Astrocyte (in vitro differentiated cells and primary cell): ENCODE measurements at regions not wholly inside any gene's neighbourhood (a gene's known extent, or its start where the extent isn't known, plus 50 kb on each side); places are given as distances from the start of the nearest gene placed in this dataset.

Source experiments
- DNase-seq: peaks from one replicate; pipeline ENCODE4 v3.0.0-alpha.2; 2010; ENCODE audit warnings: low read depth
- FAIRE-seq: peaks from 2 replicates; lab custom pipeline; 2011; peaks lifted over from hg19 to GRCh38; lab: Jason Lieb, UNC
- H2AFZ ChIP-seq: 2 replicates; pipeline ENCODE4 v1.6.0; 2012; ENCODE audit warnings: low read depth, low read length, inconsistent platforms
- H3K27ac ChIP-seq: 2 replicates; pipeline ENCODE4 v1.5.1; 2011; ENCODE audit warnings: low read depth, low read length, inconsistent platforms
- H3K27me3 ChIP-seq: 2 replicates; pipeline ENCODE4 v1.6.0; 2011; ENCODE audit warnings: low read length, inconsistent platforms; ENCODE audit not compliant: insufficient read depth
- H3K36me3 ChIP-seq: 2 replicates; pipeline ENCODE4 v1.5.1; 2011; ENCODE audit warnings: low read length, inconsistent platforms; ENCODE audit not compliant: insufficient read depth
- H3K4me1 ChIP-seq: 2 replicates; pipeline ENCODE4 v1.5.1; 2011; ENCODE audit warnings: low read length, inconsistent platforms; ENCODE audit not compliant: insufficient read depth
- H3K4me2 ChIP-seq: 2 replicates; pipeline ENCODE4 v1.6.0; 2012; ENCODE audit warnings: low read length, inconsistent platforms
- H3K4me3 ChIP-seq: 2 replicates; pipeline ENCODE4 v1.5.1; 2011; ENCODE audit warnings: low read depth, mild to moderate bottlenecking, low read length, inconsistent platforms; ENCODE audit not compliant: insufficient read depth
- H3K79me2 ChIP-seq: 2 replicates; pipeline ENCODE4 v1.6.0; 2012; ENCODE audit warnings: mild to moderate bottlenecking, low read length, inconsistent platforms; ENCODE audit not compliant: insufficient read depth
- H3K9ac ChIP-seq: 2 replicates; pipeline ENCODE4 v1.6.0; 2012; ENCODE audit warnings: mild to moderate bottlenecking, low read length, inconsistent platforms
- H3K9me3 ChIP-seq: 2 replicates; pipeline ENCODE4 v1.5.1; 2012; ENCODE audit warnings: low read depth, mild to moderate bottlenecking, low read length, inconsistent platforms; ENCODE audit not compliant: insufficient read depth
- H4K20me1 ChIP-seq: 2 replicates; pipeline ENCODE4 v1.6.0; 2012; ENCODE audit warnings: low read length, inconsistent platforms; ENCODE audit not compliant: insufficient read depth
- H3K27ac Mint-ChIP-seq: one replicate; pipeline ENCODE4 v1.8.0; 2021; ENCODE audit warnings: mild to moderate bottlenecking, mixed read lengths; ENCODE audit not compliant: unreplicated experiment
- H3K27me3 Mint-ChIP-seq: one replicate; pipeline ENCODE4 v1.8.0; 2021; ENCODE audit warnings: low read depth, mixed read lengths; ENCODE audit not compliant: unreplicated experiment
- H3K36me3 Mint-ChIP-seq: one replicate; pipeline ENCODE4 v1.8.0; 2021; ENCODE audit warnings: low read depth, mixed read lengths; ENCODE audit not compliant: unreplicated experiment
- H3K4me1 Mint-ChIP-seq: one replicate; pipeline ENCODE4 v1.8.0; 2021; ENCODE audit warnings: low read depth, mixed read lengths; ENCODE audit not compliant: unreplicated experiment
- H3K4me3 Mint-ChIP-seq: one replicate; pipeline ENCODE4 v1.8.0; 2021; ENCODE audit warnings: mild to moderate bottlenecking, moderate library complexity, mixed read lengths; ENCODE audit not compliant: unreplicated experiment
- H3K9me3 Mint-ChIP-seq: one replicate; pipeline ENCODE4 v1.8.0; 2021; ENCODE audit warnings: mild to moderate bottlenecking, mixed read lengths; ENCODE audit not compliant: unreplicated experiment
- EZH2 ChIP-seq: IDR thresholded peaks from 2 replicates; pipeline ENCODE4 v1.6.1; 2012; ENCODE audit warnings: mild to moderate bottlenecking, low read length, inconsistent platforms; ENCODE audit not compliant: insufficient read depth
- TF ChIP-seq, protein P1 (sequence below): IDR thresholded peaks from 2 replicates; pipeline ENCODE4 v1.5.1; 2011; ENCODE audit warnings: low read depth, mild to moderate bottlenecking, inconsistent platforms, low read length, moderate library complexity; ENCODE audit not compliant: insufficient read depth

DNA sequence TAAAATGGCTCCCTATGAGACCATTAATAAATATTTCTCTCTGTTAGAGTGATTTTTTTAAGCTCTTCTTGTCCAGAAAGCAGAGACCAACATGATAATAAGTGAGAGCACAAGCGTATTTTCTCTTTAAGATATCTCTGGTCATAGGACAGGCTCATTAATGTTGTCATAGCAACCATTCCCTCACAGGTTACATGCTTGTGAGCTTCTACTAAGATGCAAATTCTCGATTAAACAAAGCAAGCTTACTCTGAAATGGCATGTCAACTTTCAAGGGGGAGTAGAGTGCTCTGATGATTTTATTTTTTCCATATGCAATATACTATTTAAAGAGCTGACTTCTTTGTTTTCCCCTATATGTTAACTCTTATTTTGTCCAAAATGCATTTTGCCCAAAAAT, 487.2 kb upstream of the LCORL start:
- H3K4me3 ChIP-seq, result no peak overlapping the region
- no peaks in the 10 kb centered on the region for H3K27me3 ChIP-seq
- no peaks in the 10 kb centered on the region for H3K9me3 Mint-ChIP-seq

GRCh38 chr4:18480928-18481327, 459.4 kb upstream of the LCORL start:
- no peaks in the 10 kb centered on the region for H3K27me3 ChIP-seq
- no peaks in the 10 kb centered on the region for H4K20me1 ChIP-seq
- no peaks in the 10 kb centered on the region for H3K4me1 Mint-ChIP-seq
- no peak overlapping the region for H2AFZ ChIP-seq
- H3K4me3 Mint-ChIP-seq, result no peak overlapping the region
- no peaks in the 10 kb centered on the region for H3K79me2 ChIP-seq
- peaks cover 8% of the 10 kb centered on the region for H3K9me3 Mint-ChIP-seq
- no peaks in the 10 kb centered on the region for H3K36me3 Mint-ChIP-seq
- H3K9me3 ChIP-seq, result peaks cover 6% of the 10 kb centered on the region
- H3K27me3 Mint-ChIP-seq, result no peaks in the 10 kb centered on the region
- DNase-seq (no peak), FAIRE-seq (no peak)
- no peaks in the 10 kb centered on the region for H3K4me1 ChIP-seq
- H3K36me3 ChIP-seq, result no peaks in the 10 kb centered on the region
- H3K9ac ChIP-seq, result no peak overlapping the region
- TF ChIP-seq, protein P1, sequence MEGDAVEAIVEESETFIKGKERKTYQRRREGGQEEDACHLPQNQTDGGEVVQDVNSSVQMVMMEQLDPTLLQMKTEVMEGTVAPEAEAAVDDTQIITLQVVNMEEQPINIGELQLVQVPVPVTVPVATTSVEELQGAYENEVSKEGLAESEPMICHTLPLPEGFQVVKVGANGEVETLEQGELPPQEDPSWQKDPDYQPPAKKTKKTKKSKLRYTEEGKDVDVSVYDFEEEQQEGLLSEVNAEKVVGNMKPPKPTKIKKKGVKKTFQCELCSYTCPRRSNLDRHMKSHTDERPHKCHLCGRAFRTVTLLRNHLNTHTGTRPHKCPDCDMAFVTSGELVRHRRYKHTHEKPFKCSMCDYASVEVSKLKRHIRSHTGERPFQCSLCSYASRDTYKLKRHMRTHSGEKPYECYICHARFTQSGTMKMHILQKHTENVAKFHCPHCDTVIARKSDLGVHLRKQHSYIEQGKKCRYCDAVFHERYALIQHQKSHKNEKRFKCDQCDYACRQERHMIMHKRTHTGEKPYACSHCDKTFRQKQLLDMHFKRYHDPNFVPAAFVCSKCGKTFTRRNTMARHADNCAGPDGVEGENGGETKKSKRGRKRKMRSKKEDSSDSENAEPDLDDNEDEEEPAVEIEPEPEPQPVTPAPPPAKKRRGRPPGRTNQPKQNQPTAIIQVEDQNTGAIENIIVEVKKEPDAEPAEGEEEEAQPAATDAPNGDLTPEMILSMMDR, result no peak
- no peak for TF ChIP-seq EZH2
- H3K4me3 ChIP-seq, result no peak overlapping the region
- no peak overlapping the region for H3K4me2 ChIP-seq
- no peak overlapping the region for H3K27ac Mint-ChIP-seq
- H3K27ac ChIP-seq, result no peak overlapping the region

More for the DNA sequence above, 487.2 kb upstream of the LCORL start:
- Histone ChIP-seq H3K79me2 (no peaks in the 10 kb centered on the region), H2AFZ (no peak overlapping the region), H3K27ac (no peak overlapping the region), H3K36me3 (no peaks in the 10 kb centered on the region), H3K9me3 (no peaks in the 10 kb centered on the region), H3K4me1 (no peaks in the 10 kb centered on the region), H3K4me2 (no peak overlapping the region), H3K9ac (no peak overlapping the region), H4K20me1 (no peaks in the 10 kb centered on the region)
- Mint-ChIP-seq H3K27me3 (no peaks in the 10 kb centered on the region), H3K4me3 (no peak overlapping the region), H3K27ac (no peak overlapping the region), H3K36me3 (no peaks in the 10 kb centered on the region), H3K4me1 (no peaks in the 10 kb centered on the region)
- DNase-seq (no peak), FAIRE-seq (no peak)
- TF ChIP-seq, protein P1, result no peak
- no peak for TF ChIP-seq EZH2

DNA sequence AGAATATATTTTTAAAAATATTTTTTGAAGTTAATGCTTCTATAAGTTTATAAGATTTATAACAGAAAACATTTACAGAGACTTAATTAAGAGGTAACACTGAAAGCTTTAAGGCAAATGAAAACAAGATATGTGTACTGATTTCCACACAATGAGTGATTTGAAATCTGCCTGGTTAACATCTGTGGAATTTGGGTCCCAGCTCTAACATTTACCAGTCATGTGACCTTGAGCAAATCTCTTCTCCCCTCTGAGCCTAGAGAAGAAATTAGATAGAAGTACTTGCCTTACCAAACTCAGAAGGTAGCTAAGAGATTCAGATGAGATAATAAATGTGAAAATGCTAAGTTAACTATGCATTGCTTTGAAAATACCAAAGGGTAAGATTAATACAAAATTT, 458.8 kb upstream of the LCORL start:
- no peaks in the 10 kb centered on the region for H3K27me3 ChIP-seq
- H3K4me1 ChIP-seq, result no peaks in the 10 kb centered on the region
- no peak overlapping the region for H2AFZ ChIP-seq
- H3K27ac ChIP-seq, result no peak overlapping the region
- no peak overlapping the region for H3K9ac ChIP-seq
- no peak overlapping the region for H3K4me3 ChIP-seq
- H3K27me3 Mint-ChIP-seq, result no peaks in the 10 kb centered on the region
- no peak for DNase-seq
- peaks cover 6% of the 10 kb centered on the region for H3K9me3 ChIP-seq
- H3K4me2 ChIP-seq, result no peak overlapping the region
- H3K36me3 Mint-ChIP-seq, result no peaks in the 10 kb centered on the region
- H4K20me1 ChIP-seq, result no peaks in the 10 kb centered on the region
- no peaks in the 10 kb centered on the region for H3K79me2 ChIP-seq
- no peak overlapping the region for H3K27ac Mint-ChIP-seq
- TF ChIP-seq EZH2, result no peak
- TF ChIP-seq, protein P1, result no peak
- H3K4me3 Mint-ChIP-seq, result no peak overlapping the region
- no peaks in the 10 kb centered on the region for H3K4me1 Mint-ChIP-seq
- no peaks in the 10 kb centered on the region for H3K36me3 ChIP-seq
- peaks cover 8% of the 10 kb centered on the region for H3K9me3 Mint-ChIP-seq
- no peak for FAIRE-seq
